ENCODE measurements at regions not wholly inside any gene's neighbourhood (a gene's known extent, or its start where the extent isn't known, plus 50 kb on each side); places are given as distances from the start of the nearest gene placed in this dataset.

DNA sequence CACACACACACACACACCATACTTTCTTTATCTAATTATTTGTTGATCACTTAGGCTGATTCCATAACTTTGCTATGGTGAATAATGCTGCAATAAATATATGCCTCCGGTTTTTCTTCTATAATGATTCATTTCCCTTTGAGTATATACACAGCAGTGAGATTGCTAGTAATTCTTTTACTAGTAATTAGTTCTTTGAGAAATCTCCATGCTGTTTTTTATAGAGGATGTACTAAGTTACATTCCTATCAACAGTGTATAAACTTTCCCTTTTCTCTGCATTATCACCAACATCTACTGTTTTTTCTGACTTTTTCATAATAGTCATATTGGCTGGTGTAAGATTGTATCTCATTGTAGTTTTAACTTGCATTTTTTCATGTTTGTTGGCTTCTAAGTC is 1405.1 kb downstream of the PCDH9 start:
- TF ChIP-seq, protein P1, sequence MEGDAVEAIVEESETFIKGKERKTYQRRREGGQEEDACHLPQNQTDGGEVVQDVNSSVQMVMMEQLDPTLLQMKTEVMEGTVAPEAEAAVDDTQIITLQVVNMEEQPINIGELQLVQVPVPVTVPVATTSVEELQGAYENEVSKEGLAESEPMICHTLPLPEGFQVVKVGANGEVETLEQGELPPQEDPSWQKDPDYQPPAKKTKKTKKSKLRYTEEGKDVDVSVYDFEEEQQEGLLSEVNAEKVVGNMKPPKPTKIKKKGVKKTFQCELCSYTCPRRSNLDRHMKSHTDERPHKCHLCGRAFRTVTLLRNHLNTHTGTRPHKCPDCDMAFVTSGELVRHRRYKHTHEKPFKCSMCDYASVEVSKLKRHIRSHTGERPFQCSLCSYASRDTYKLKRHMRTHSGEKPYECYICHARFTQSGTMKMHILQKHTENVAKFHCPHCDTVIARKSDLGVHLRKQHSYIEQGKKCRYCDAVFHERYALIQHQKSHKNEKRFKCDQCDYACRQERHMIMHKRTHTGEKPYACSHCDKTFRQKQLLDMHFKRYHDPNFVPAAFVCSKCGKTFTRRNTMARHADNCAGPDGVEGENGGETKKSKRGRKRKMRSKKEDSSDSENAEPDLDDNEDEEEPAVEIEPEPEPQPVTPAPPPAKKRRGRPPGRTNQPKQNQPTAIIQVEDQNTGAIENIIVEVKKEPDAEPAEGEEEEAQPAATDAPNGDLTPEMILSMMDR (IDR thresholded peaks at IDR 0.05; ENCODE audit: low read depth, low read length): no peak
- no peak for TF ChIP-seq EZH2phosphoT487 (IDR thresholded peaks at IDR 0.05; ENCODE audit: low read depth)
